ENCODE measurements at regions not wholly inside any gene's neighbourhood (a gene's known extent, or its start where the extent isn't known, plus 50 kb on each side); places are given as distances from the start of the nearest gene placed in this dataset.

DNA sequence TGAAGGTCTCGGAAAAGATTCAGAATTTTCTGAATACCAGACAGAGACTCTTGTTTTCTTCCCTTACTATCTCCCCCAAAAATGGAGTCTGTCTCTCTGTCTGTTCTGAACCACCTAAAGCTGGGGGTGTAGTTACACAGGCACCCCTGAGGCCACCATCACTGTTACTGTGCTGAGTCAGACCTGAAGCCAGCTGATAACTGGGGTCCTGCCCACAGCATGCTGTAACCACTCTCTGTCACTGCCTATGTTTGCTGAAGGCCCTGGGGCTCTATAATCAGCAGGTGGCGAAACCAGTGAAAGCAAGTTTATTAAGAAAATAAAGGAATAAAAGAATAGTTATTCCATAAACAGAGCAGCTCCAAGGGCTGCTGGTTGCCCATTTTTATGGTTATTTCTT is 575.2 kb upstream of the POT1 start:
- Histone ChIP-seq H4K20me1 (ENCODE audit: low read depth) (no peaks in the 10 kb centered on the region), H3K4me3 (no peak overlapping the region), H3K79me2 (ENCODE audit: low read depth) (no peaks in the 10 kb centered on the region), H3K9me3 (ENCODE audit: low read depth) (no peaks in the 10 kb centered on the region), H3K27ac (no peak overlapping the region), H3F3A (ENCODE audit: low read depth) (no peaks in the 10 kb centered on the region), H2AFZ (replicated peaks) (peak overlapping the region; percentile 18), H3K4me2 (no peak overlapping the region), H3K4me1 (peaks cover 7% of the 10 kb centered on the region), H3K36me3 (no peaks in the 10 kb centered on the region), H3K9ac (no peak overlapping the region), H3K27me3 (no peaks in the 10 kb centered on the region)
- DNase-seq (ENCODE audit: low spot score): no peak
- no peak overlapping the region for H3K4me3 Mint-ChIP-seq
- no peak overlapping the region for H3K27ac Mint-ChIP-seq
- peaks cover 4% of the 10 kb centered on the region for H3K4me1 Mint-ChIP-seq
- H3K9me3 Mint-ChIP-seq: no peaks in the 10 kb centered on the region
- TF ChIP-seq, protein P1, sequence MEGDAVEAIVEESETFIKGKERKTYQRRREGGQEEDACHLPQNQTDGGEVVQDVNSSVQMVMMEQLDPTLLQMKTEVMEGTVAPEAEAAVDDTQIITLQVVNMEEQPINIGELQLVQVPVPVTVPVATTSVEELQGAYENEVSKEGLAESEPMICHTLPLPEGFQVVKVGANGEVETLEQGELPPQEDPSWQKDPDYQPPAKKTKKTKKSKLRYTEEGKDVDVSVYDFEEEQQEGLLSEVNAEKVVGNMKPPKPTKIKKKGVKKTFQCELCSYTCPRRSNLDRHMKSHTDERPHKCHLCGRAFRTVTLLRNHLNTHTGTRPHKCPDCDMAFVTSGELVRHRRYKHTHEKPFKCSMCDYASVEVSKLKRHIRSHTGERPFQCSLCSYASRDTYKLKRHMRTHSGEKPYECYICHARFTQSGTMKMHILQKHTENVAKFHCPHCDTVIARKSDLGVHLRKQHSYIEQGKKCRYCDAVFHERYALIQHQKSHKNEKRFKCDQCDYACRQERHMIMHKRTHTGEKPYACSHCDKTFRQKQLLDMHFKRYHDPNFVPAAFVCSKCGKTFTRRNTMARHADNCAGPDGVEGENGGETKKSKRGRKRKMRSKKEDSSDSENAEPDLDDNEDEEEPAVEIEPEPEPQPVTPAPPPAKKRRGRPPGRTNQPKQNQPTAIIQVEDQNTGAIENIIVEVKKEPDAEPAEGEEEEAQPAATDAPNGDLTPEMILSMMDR (IDR thresholded peaks at IDR 0.05): no peak
- no peak for TF ChIP-seq EZH2 (IDR thresholded peaks at IDR 0.05)
- TF ChIP-seq EZH2phosphoT487 (IDR thresholded peaks at IDR 0.05): no peak
- no peaks in the 10 kb centered on the region for H3K36me3 Mint-ChIP-seq
- peaks cover 2% of the 10 kb centered on the region for H3K27me3 Mint-ChIP-seq (ENCODE audit: insufficient read depth, low read depth)

DNA sequence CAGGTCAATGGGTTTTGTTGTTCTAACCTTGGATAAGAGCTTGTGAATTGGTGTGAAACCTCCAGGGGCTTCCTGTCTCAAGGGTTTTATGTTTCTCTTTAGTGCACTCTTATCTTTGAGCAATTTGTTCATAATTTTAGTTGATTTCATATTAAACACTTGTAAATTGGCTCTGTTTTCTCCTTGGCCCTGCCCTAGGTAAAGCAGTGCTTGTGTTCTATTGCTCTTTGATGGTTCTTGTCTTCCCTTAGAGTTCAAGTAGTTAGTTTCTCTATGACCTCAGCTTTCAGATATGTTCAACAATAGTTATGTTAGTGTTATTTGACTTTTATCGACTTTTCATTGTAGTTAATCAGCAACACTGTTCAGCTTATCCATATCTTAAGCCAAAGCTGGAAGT is 566.4 kb upstream of the POT1 start:
- no peaks in the 10 kb centered on the region for H3K9me3 Mint-ChIP-seq
- no peak for DNase-seq (ENCODE audit: low spot score)
- H3K4me3 ChIP-seq: no peak overlapping the region
- no peak overlapping the region for H3K27ac ChIP-seq
- H2AFZ ChIP-seq (replicated peaks): no peak overlapping the region
- no peaks in the 10 kb centered on the region for H3K27me3 Mint-ChIP-seq (ENCODE audit: insufficient read depth, low read depth)
- no peaks in the 10 kb centered on the region for H3K4me1 Mint-ChIP-seq
- no peaks in the 10 kb centered on the region for H3K4me1 ChIP-seq
- H3F3A ChIP-seq (ENCODE audit: low read depth): no peaks in the 10 kb centered on the region
- TF ChIP-seq EZH2 (IDR thresholded peaks at IDR 0.05): no peak
- TF ChIP-seq, protein P1 (IDR thresholded peaks at IDR 0.05): no peak
- no peak for TF ChIP-seq EZH2phosphoT487 (IDR thresholded peaks at IDR 0.05)
- H3K36me3 ChIP-seq: no peaks in the 10 kb centered on the region
- no peaks in the 10 kb centered on the region for H3K79me2 ChIP-seq (ENCODE audit: low read depth)
- H3K4me3 Mint-ChIP-seq: no peak overlapping the region
- H3K9ac ChIP-seq: no peak overlapping the region
- H3K27me3 ChIP-seq: no peaks in the 10 kb centered on the region
- no peak overlapping the region for H3K27ac Mint-ChIP-seq
- no peaks in the 10 kb centered on the region for H4K20me1 ChIP-seq (ENCODE audit: low read depth)
- no peaks in the 10 kb centered on the region for H3K36me3 Mint-ChIP-seq
- H3K9me3 ChIP-seq (ENCODE audit: low read depth): no peaks in the 10 kb centered on the region
- no peak overlapping the region for H3K4me2 ChIP-seq

DNA sequence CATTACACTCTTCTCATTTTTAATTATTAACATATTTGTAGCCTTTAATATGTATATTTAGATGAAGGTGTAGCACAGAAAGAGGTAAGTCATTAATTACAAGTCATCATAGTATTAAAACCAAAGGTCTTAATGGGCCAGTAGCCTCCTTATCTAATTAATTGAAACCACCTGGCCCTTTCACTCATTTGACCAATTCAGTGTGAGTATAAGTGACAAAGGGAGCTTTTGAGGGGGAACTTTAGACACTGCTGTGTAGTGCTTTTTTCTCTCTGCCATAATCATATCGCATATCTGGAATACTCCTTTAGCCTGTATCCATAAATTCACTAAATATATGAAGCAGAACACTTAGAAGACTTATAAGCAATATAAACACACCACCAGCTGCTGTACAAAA is 562.9 kb upstream of the POT1 start:
- Histone ChIP-seq H3K4me2 (no peak overlapping the region), H3K27ac (no peak overlapping the region), H3K27me3 (no peaks in the 10 kb centered on the region), H3F3A (ENCODE audit: low read depth) (no peaks in the 10 kb centered on the region), H3K4me1 (no peaks in the 10 kb centered on the region), H3K9ac (no peak overlapping the region), H2AFZ (replicated peaks) (no peak overlapping the region), H4K20me1 (ENCODE audit: low read depth) (no peaks in the 10 kb centered on the region), H3K79me2 (ENCODE audit: low read depth) (no peaks in the 10 kb centered on the region), H3K9me3 (ENCODE audit: low read depth) (no peaks in the 10 kb centered on the region), H3K4me3 (no peak overlapping the region), H3K36me3 (no peaks in the 10 kb centered on the region)
- Mint-ChIP-seq H3K36me3 (no peaks in the 10 kb centered on the region), H3K27me3 (ENCODE audit: insufficient read depth, low read depth) (no peaks in the 10 kb centered on the region), H3K27ac (no peak overlapping the region), H3K4me1 (no peaks in the 10 kb centered on the region), H3K4me3 (no peak overlapping the region), H3K9me3 (no peaks in the 10 kb centered on the region)
- no peak for DNase-seq (ENCODE audit: low spot score)
- TF ChIP-seq EZH2phosphoT487 (IDR thresholded peaks at IDR 0.05): no peak
- no peak for TF ChIP-seq EZH2 (IDR thresholded peaks at IDR 0.05)
- TF ChIP-seq, protein P1 (IDR thresholded peaks at IDR 0.05): no peak

GRCh38 chr7:125491137-125491536 is 561.5 kb upstream of the POT1 start:
- Mint-ChIP-seq H3K36me3 (no peaks in the 10 kb centered on the region), H3K27me3 (ENCODE audit: insufficient read depth, low read depth) (no peaks in the 10 kb centered on the region), H3K4me1 (no peaks in the 10 kb centered on the region), H3K4me3 (no peak overlapping the region), H3K9me3 (no peaks in the 10 kb centered on the region), H3K27ac (no peak overlapping the region)
- H3K4me1 ChIP-seq: no peaks in the 10 kb centered on the region
- no peaks in the 10 kb centered on the region for H4K20me1 ChIP-seq (ENCODE audit: low read depth)
- no peaks in the 10 kb centered on the region for H3K36me3 ChIP-seq
- no peaks in the 10 kb centered on the region for H3K27me3 ChIP-seq
- H2AFZ ChIP-seq (replicated peaks): no peak overlapping the region
- H3K4me3 ChIP-seq: no peak overlapping the region
- no peak for TF ChIP-seq EZH2phosphoT487 (IDR thresholded peaks at IDR 0.05)
- no peak for TF ChIP-seq EZH2 (IDR thresholded peaks at IDR 0.05)
- TF ChIP-seq, protein P1 (IDR thresholded peaks at IDR 0.05): no peak
- no peak overlapping the region for H3K27ac ChIP-seq
- no peak overlapping the region for H3K4me2 ChIP-seq
- no peaks in the 10 kb centered on the region for H3K9me3 ChIP-seq (ENCODE audit: low read depth)
- H3K79me2 ChIP-seq (ENCODE audit: low read depth): no peaks in the 10 kb centered on the region
- no peak for DNase-seq (ENCODE audit: low spot score)
- no peaks in the 10 kb centered on the region for H3F3A ChIP-seq (ENCODE audit: low read depth)
- no peak overlapping the region for H3K9ac ChIP-seq
